ENCODE measurements at regions not wholly inside any gene's neighbourhood (a gene's known extent, or its start where the extent isn't known, plus 50 kb on each side); places are given as distances from the start of the nearest gene placed in this dataset.

- DNase-seq = no peak
- intact Hi-C loops (cut with DNase I) = no loop called here
- TF ChIP-seq POLR2A (IDR thresholded peaks at IDR 0.05) (no peak), CTCF (IDR thresholded peaks at IDR 0.05) (no peak)
- Histone ChIP-seq H3K4me1 (no peaks in the 10 kb centered on the region), H3K36me3 (no peaks in the 10 kb centered on the region), H3K27ac (no peak overlapping the region), H3K27me3 (no peaks in the 10 kb centered on the region), H3K4me3 (no peak overlapping the region), H3K9me3 (no peaks in the 10 kb centered on the region)
- no peak for ATAC-seq
- WGBS (ENCODE audit: insufficient coverage, low coverage, low lambda C conversion rate, missing lambda C conversion rate) = 40% methylated on average over 3 of the region's 3 CpGs
Observed at GRCh38 chr4:136935871-136936270, 596.4 kb downstream of the PCDH18 start.

GRCh38 chr4:136935305-136935704 lies 597.0 kb downstream of the PCDH18 start:
- Histone ChIP-seq H3K4me1 (no peaks in the 10 kb centered on the region), H3K27me3 (no peaks in the 10 kb centered on the region), H3K27ac (no peak overlapping the region), H3K9me3 (no peaks in the 10 kb centered on the region), H3K4me3 (no peak overlapping the region), H3K36me3 (no peaks in the 10 kb centered on the region)
- DNase-seq (no peak), ATAC-seq (peak in 2 of 4 donors; percentile 58 to 63)
- TF ChIP-seq POLR2A (IDR thresholded peaks at IDR 0.05) (no peak), CTCF (IDR thresholded peaks at IDR 0.05) (no peak)
- intact Hi-C loops (cut with DNase I) = no loop called here
- WGBS (ENCODE audit: insufficient coverage, low coverage, low lambda C conversion rate, missing lambda C conversion rate) = 27% methylated on average over 1 of the region's 1 CpG

GRCh38 chr4:136934601-136935000 lies 597.7 kb downstream of the PCDH18 start:
- intact Hi-C loops (cut with DNase I) = no loop called here
- ATAC-seq (no peak), DNase-seq (no peak)
- WGBS (ENCODE audit: insufficient coverage, low coverage, low lambda C conversion rate, missing lambda C conversion rate) = 56% methylated on average over 1 of the region's 1 CpG
- TF ChIP-seq POLR2A (IDR thresholded peaks at IDR 0.05) = no peak
- H3K4me1 ChIP-seq = no peaks in the 10 kb centered on the region
- no peak overlapping the region for H3K4me3 ChIP-seq
- no peak overlapping the region for H3K27ac ChIP-seq
- no peaks in the 10 kb centered on the region for H3K36me3 ChIP-seq
- H3K27me3 ChIP-seq = no peaks in the 10 kb centered on the region
- H3K9me3 ChIP-seq = no peaks in the 10 kb centered on the region

- Histone ChIP-seq H3K27ac (no peak overlapping the region), H3K27me3 (no peaks in the 10 kb centered on the region), H3K4me1 (no peaks in the 10 kb centered on the region), H3K4me3 (no peak overlapping the region), H3K9me3 (no peaks in the 10 kb centered on the region), H3K36me3 (no peaks in the 10 kb centered on the region)
- WGBS (ENCODE audit: insufficient coverage, low coverage, low lambda C conversion rate, missing lambda C conversion rate) = 43% methylated on average over 2 of the region's 2 CpGs
- no peak for DNase-seq
- intact Hi-C loops (cut with DNase I) = no loop called here
- no peak for ATAC-seq
- TF ChIP-seq POLR2A (IDR thresholded peaks at IDR 0.05) (no peak), CTCF (IDR thresholded peaks at IDR 0.05) (no peak)
Observed at GRCh38 chr4:136931781-136932180, 600.5 kb downstream of the PCDH18 start.

GRCh38 chr4:136928957-136929411 lies 603.3 kb downstream of the PCDH18 start:
- no peak overlapping the region for H3K4me3 ChIP-seq
- no peak overlapping the region for H3K27ac ChIP-seq
- H3K27me3 ChIP-seq = no peaks in the 10 kb centered on the region
- TF ChIP-seq POLR2A (IDR thresholded peaks at IDR 0.05) (no peak), CTCF (IDR thresholded peaks at IDR 0.05) (no peak)
- peaks cover 0 to 8% (median 0%) of the 10 kb centered on the region in 4 donors for H3K4me1 ChIP-seq
- intact Hi-C loops (cut with DNase I) = no loop called here
- H3K36me3 ChIP-seq = no peaks in the 10 kb centered on the region
- peak in 1 of 4 donors; percentile 36 for ATAC-seq
- DNase-seq = no peak
- WGBS (ENCODE audit: insufficient coverage, low coverage, low lambda C conversion rate, missing lambda C conversion rate) = 62% methylated on average over 2 of the region's 16 CpGs
- H3K9me3 ChIP-seq = no peaks in the 10 kb centered on the region
